ENCODE measurements at regions not wholly inside any gene's neighbourhood (a gene's known extent, or its start where the extent isn't known, plus 50 kb on each side); places are given as distances from the start of the nearest gene placed in this dataset.

- Histone ChIP-seq H3K36me3 (no peaks in the 10 kb centered on the region), H3K4me3 (no peak overlapping the region), H3K27ac (no peak overlapping the region), H3K27me3 (no peaks in the 10 kb centered on the region), H3K4me1 (ENCODE audit: low read depth) (peaks cover 3% of the 10 kb centered on the region), H3K9me3 (ENCODE audit: low read depth) (no peaks in the 10 kb centered on the region)
- peak in 1 of 2 donors; percentile 38 for DNase-seq (ENCODE audit: low read depth in 1 of 2, low spot score in 1 of 2)
- no peak for TF ChIP-seq CTCF (IDR thresholded peaks at IDR 0.05; ENCODE audit: low read depth, low read length)
Observed at GRCh38 chr4:185904381-185904780, 92.4 kb upstream of the SORBS2 start.

- no peak for DNase-seq (ENCODE audit: low read depth in 1 of 2, low spot score in 1 of 2)
- no peaks in the 10 kb centered on the region for H3K9me3 ChIP-seq (ENCODE audit: low read depth)
- H3K27ac ChIP-seq: no peak overlapping the region
- TF ChIP-seq CTCF (IDR thresholded peaks at IDR 0.05; ENCODE audit: low read depth, low read length): no peak
- no peaks in the 10 kb centered on the region for H3K27me3 ChIP-seq
- H3K4me3 ChIP-seq: no peak overlapping the region
- H3K4me1 ChIP-seq (ENCODE audit: low read depth): peaks cover 2% of the 10 kb centered on the region
- no peaks in the 10 kb centered on the region for H3K36me3 ChIP-seq
Observed at GRCh38 chr4:185909972-185910371, 98.0 kb upstream of the SORBS2 start.

GRCh38 chr4:185911556-185912064 is 99.6 kb upstream of the SORBS2 start:
- peaks cover 8% of the 10 kb centered on the region for H3K4me1 ChIP-seq (ENCODE audit: low read depth)
- no peak overlapping the region for H3K27ac ChIP-seq
- no peak for DNase-seq (ENCODE audit: low read depth in 1 of 2, low spot score in 1 of 2)
- TF ChIP-seq CTCF (IDR thresholded peaks at IDR 0.05; ENCODE audit: low read depth, low read length): no peak
- no peaks in the 10 kb centered on the region for H3K27me3 ChIP-seq
- no peak overlapping the region for H3K4me3 ChIP-seq
- H3K36me3 ChIP-seq: no peaks in the 10 kb centered on the region
- no peaks in the 10 kb centered on the region for H3K9me3 ChIP-seq (ENCODE audit: low read depth)

- TF ChIP-seq CTCF (IDR thresholded peaks at IDR 0.05; ENCODE audit: low read depth, low read length): no peak
- Histone ChIP-seq H3K4me1 (ENCODE audit: low read depth) (peaks cover 8% of the 10 kb centered on the region), H3K27me3 (no peaks in the 10 kb centered on the region), H3K36me3 (no peaks in the 10 kb centered on the region), H3K9me3 (ENCODE audit: low read depth) (no peaks in the 10 kb centered on the region), H3K27ac (no peak overlapping the region), H3K4me3 (no peak overlapping the region)
- no peak for DNase-seq (ENCODE audit: low read depth in 1 of 2, low spot score in 1 of 2)
Observed at GRCh38 chr4:185912779-185913178, 100.8 kb upstream of the SORBS2 start.

- TF ChIP-seq CTCF (IDR thresholded peaks at IDR 0.05; ENCODE audit: low read depth, low read length): no peak
- Histone ChIP-seq H3K9me3 (ENCODE audit: low read depth) (no peaks in the 10 kb centered on the region), H3K27ac (peak overlapping the region; percentile 49), H3K4me3 (no peak overlapping the region), H3K36me3 (no peaks in the 10 kb centered on the region), H3K4me1 (ENCODE audit: low read depth) (peaks cover 18% of the 10 kb centered on the region), H3K27me3 (no peaks in the 10 kb centered on the region)
- DNase-seq (ENCODE audit: low read depth in 1 of 2, low spot score in 1 of 2): peak in 1 of 2 donors; percentile 53
Observed at GRCh38 chr4:185914583-185915199, 102.7 kb upstream of the SORBS2 start.
